ENCODE measurements at regions not wholly inside any gene's neighbourhood (a gene's known extent, or its start where the extent isn't known, plus 50 kb on each side); places are given as distances from the start of the nearest gene placed in this dataset.

DNA sequence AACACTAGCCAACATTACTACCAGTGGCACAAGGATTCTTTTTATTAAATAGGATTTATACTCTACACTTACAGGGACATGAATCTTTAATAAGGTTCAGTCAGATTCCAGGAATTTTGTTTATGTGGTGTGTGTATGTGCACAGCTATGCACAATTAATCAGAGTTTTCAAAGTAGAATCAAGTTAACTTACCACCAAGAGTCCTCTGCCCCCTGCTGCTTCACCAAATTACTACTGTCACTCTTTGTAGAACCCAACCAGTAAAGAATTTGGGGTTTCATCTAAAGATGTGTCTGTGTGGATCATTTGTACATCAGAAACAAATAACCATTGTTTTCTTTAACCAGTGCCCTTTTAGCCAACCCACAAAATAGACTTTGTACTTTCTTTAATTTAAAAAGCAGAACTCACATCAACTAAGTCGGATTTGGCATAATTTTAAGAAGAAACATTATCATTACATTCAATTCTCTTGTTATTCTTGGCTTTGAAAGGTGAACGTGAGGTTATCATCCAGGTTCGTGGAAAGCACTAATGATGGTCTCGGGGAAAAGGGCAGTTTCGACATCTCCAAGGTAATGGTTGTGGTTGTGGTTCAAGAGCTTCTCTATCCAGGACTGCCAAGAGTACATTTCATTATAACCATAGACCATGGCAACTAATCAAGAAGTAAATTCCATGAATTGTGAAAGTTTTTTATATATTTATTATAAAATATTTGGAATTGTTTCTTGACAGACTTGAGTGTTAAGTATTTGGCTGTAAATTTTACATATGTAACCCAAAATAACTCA lies 514.3 kb upstream of the ID4 start:
- DNase-seq, result peak in 1 of 51 donors; percentile 2

GRCh38 chr6:19324376-19324775 lies 512.8 kb upstream of the ID4 start:
- DNase-seq, result no peak

DNA sequence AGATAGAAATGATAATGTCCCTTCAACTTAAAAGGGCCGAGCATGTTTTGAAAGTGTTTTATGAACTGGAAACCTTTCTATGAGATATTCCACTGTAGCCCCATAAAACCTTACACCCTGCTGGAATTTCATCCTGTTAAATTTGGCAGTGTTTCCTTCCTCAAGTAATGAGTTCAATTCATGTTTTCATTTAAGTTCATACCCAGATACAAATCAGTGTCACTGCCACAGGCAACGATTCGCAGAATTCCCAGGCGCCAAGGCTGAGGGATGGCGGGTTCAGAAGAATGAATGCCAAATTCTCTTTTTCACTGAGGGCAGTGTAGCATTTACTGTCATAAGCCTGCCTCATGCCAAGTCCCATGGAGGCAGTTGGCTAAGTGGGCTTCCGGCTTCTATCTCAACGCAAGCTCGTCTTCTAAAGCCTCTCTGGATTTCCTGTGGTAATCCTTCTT lies 511.8 kb upstream of the ID4 start:
- peak in 8 of 51 donors; percentile 1 to 28 (median 6) for DNase-seq

DNA sequence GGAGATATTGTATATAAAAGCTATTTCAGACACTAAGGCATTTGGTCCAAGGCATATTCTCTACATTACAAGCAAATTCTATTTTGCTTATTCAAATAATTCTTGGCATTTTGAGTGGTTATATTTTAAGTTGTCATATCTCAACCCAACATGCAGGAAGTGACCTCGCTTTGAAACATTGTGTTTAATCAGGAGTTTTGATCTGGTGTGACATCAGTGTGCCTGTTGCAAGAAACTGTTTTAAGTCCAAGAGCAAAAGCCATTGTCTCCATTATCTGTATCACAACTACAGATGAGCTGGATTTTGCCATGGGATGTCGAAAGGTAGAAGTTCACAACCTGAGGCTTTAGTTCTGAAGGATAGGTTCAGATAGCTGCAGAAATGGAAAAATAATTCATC lies 509.9 kb upstream of the ID4 start:
- no peak for DNase-seq

- DNase-seq, result no peak
Measured at GRCh38 chr6:19327661-19328060, 509.5 kb upstream of the ID4 start.

DNA sequence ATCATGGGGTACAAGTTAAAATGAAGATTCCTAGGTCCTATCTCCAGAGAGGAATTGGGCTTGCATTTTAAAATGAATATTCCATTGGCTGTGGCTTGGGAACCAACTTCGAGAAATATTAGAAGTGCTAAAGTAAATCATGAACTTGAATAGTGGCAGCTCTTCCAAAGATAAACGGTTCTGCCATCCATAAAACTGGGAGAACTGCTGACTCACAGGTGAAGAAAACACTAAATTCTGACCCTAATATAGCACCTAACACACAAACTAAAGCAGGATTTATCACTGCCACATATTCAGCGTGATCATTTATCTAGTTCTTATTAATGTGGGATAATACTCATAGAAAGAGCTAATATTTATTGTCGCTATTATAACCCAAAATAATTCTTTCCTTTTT lies 508.1 kb upstream of the ID4 start:
- DNase-seq, result no peak

GRCh38 chr6:19331089-19331488 lies 506.1 kb upstream of the ID4 start:
- no peak for DNase-seq

DNA sequence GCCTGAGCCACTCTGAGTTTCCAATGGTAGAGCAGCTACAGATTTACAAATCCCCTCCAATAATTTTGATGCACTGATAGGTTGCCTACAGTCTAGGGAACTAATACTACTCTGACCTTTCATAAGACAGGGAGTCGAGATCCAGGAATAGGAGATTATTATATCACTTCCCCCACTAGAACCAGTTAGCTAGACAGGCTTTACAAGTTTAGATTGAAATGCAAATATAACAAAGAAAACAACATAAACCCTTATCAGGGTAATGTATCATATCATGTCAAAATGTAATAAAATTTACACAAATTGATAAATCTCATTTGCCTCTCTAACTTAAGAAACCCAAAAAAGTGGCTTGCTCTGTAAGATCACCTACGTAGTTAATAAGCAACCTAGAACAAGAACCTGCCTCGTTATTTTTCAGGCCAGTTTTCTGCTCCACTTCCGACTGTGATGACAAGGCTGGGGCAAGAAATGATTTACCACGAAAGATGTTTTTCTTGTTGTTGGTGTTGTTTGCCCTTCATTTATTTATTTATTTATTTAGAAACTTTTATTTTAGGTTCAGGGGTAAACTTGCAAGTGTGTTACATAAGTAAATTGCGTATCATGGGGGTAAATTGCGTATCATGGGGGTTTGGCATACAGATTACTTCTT lies 504.2 kb upstream of the ID4 start:
- no peak for DNase-seq

- no peak for DNase-seq
Measured at GRCh38 chr6:19333936-19334335, 503.2 kb upstream of the ID4 start.

GRCh38 chr6:19336579-19336978 lies 500.6 kb upstream of the ID4 start:
- no peak for DNase-seq

- DNase-seq, result no peak
Measured at GRCh38 chr6:19337101-19337500, 500.1 kb upstream of the ID4 start.

GRCh38 chr6:19342616-19343015 lies 494.6 kb upstream of the ID4 start:
- DNase-seq, result no peak

DNA sequence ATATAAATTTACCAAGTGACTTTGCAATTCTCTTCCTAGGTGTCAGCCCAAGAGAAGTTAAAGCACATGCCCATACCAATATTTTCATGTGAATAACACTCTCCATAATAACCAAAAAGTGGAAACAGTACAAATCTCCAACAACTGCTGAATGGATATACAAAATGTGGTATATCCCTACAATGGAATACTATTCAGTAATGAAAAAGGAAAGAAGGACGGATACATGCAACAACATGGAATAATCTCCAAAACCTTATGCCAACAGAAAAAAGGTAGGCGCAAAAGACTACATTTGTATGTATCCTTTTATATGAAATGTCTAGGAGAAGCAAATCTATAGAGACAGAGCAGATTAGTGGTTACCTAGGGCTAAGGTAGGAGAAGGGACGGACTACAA lies 487.7 kb upstream of the ID4 start:
- DNase-seq, result no peak

GRCh38 chr6:19354181-19354580 lies 483.0 kb upstream of the ID4 start:
- DNase-seq, result no peak

- DNase-seq, result no peak
Measured at GRCh38 chr6:19356692-19357091, 480.5 kb upstream of the ID4 start.

DNA sequence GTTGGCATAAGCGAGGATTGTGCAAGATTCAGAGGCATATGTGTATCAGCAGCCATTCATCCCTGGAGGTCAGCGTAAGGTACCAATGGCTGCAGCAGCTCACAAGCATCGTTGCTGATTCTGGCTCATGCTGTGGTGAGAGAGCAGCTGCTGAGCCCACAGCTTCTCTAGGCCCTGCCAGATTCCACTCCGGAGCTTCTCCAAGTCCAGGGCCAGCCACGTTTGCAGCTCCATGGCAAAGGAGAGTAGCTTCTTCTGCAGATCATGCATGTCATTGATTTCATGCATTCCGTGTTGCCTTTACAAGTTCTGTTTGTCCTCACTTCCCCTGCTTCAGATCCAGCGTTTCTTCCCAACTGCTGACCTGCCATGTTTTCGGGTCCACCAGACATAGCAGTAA lies 474.8 kb upstream of the ID4 start:
- DNase-seq, result no peak

DNA sequence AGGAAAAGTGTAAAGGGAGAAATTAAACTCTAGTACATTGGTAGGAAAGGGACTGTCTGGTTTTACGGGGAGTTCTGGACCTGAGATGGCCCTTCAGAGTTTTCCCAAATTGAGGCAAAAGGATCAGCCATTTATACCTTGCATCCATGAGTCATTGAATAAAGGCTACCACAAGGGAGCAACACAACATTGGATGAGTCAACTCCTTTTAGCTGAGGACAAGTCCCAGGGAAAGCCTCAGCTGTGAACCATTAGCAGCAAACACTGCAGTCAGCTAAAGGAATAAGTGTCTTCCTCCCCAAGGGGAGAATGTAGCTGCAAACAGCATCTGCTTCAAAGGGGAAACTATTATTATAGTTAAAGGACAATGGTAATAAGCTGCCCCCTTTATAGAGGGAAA lies 468.7 kb upstream of the ID4 start:
- no peak for DNase-seq

GRCh38 chr6:19369785-19370184 lies 467.4 kb upstream of the ID4 start:
- no peak for DNase-seq

- no peak for DNase-seq
Measured at GRCh38 chr6:19370831-19371230, 466.3 kb upstream of the ID4 start.

- no peak for DNase-seq
Measured at GRCh38 chr6:19375613-19376012, 461.6 kb upstream of the ID4 start.

GRCh38 chr6:19377722-19378121 lies 459.4 kb upstream of the ID4 start:
- DNase-seq, result no peak

DNA sequence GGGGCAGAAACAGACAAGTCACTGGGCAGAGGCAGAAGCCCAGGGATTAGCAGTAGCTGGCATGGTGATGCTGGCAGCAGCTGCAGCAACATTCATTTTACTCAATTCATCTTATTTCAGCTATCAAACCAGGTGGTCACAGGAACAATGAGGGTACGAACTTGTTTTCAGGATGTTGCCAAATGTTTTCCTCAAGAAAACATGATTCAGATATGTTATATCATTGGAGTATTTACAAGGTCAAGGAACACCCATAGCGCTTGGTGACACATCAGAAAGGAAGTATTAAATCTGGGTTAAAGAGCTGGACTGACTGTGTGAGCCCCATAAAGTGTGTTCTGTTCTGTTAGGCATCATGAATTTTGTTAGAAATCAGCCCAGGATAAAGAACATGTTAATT lies 456.9 kb upstream of the ID4 start:
- no peak for DNase-seq

- DNase-seq, result no peak
Measured at GRCh38 chr6:19382676-19383075, 454.5 kb upstream of the ID4 start.
